AG04449 (cell line): ENCODE measurements at regions not wholly inside any gene's neighbourhood (a gene's known extent, or its start where the extent isn't known, plus 50 kb on each side); places are given as distances from the start of the nearest gene placed in this dataset.

Source experiments
- CTCF ChIA-PET: fragments of 350-600 bp; formaldehyde crosslinking; extraction: SDS; loops from one replicate; lab custom pipeline; 2021; ENCODE audit warnings: antibody characterized with exemption; lab: Yijun Ruan, JAX
- POLR2A ChIA-PET: fragments of 400-600, 350-600 bp; formaldehyde crosslinking; extraction: SDS; loops from one replicate; lab custom pipeline; 2020; ENCODE audit warnings: antibody characterized with exemption, inconsistent platforms; lab: Yijun Ruan, JAX
- DNase-seq: peaks from one replicate; pipeline ENCODE4 v3.0.0-alpha.2; 2010; ENCODE audit warnings: low read depth, low spot score
- H3K4me3 ChIP-seq: 2 replicates; pipeline ENCODE4 v1.5.1; 2011; ENCODE audit warnings: low read depth, mild to moderate bottlenecking, control low read depth, low read length
- TF ChIP-seq, protein P1 (sequence below): IDR thresholded peaks from one replicate; pipeline ENCODE4 v1.5.1; 2011; ENCODE audit warnings: mild to moderate bottlenecking, moderate library complexity, low read length, control low read depth, inconsistent platforms; ENCODE audit not compliant: insufficient read depth; ENCODE audit errors: missing control alignments

DNA sequence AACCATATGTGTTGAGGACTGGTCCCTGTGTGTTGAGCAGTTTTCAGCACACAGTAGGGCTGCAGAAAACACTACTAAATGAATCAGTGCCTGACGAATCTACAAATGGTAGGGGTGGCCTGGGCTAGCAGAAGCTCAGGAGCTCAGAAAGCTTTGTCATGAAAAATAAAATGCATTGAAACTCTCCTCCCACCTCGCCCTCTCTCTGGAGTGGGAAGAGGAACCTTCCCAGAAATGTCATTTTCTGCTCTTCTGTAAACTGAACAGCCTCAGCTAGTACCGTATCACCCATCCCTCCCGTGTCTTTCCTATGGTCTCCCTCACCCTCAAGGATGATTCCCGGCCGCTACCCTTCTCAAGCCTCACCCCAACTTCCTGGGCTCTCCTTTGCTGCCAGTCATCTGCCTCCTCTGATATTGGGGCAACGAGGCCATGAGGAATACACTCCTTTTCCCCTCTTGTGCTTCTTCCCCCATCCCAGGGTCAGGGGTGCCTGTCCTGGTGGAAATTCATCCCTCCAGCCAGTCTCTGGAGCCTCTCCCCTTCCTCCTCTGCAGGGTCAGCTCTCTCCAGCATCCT lies 734.5 kb downstream of the PTPRU start:
- no peak for DNase-seq
- TF ChIP-seq, protein P1, sequence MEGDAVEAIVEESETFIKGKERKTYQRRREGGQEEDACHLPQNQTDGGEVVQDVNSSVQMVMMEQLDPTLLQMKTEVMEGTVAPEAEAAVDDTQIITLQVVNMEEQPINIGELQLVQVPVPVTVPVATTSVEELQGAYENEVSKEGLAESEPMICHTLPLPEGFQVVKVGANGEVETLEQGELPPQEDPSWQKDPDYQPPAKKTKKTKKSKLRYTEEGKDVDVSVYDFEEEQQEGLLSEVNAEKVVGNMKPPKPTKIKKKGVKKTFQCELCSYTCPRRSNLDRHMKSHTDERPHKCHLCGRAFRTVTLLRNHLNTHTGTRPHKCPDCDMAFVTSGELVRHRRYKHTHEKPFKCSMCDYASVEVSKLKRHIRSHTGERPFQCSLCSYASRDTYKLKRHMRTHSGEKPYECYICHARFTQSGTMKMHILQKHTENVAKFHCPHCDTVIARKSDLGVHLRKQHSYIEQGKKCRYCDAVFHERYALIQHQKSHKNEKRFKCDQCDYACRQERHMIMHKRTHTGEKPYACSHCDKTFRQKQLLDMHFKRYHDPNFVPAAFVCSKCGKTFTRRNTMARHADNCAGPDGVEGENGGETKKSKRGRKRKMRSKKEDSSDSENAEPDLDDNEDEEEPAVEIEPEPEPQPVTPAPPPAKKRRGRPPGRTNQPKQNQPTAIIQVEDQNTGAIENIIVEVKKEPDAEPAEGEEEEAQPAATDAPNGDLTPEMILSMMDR = no peak
- CTCF ChIA-PET = no interaction called here
- POLR2A ChIA-PET = no interaction called here
- no peak overlapping the region for H3K4me3 ChIP-seq

DNA sequence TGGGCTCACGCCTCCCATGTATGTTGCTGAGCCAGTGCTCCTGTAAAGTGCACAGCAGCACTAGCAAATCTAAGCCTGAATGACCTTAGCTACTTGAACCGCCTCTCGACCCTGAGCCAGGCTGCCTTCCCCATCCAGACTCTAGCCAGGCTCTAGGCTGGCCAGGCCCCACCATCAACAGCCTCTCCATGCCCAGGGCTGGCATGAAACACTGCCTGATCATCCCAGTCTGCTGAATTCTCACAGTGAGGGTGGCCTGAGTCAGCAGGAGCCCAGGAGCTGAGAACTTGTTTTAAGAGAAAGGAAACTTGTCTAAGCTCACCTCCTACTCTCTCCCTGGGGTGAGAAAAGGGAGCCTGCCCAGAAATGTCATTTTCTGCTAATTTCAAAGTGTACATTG lies 733.3 kb downstream of the PTPRU start:
- TF ChIP-seq, protein P1 = no peak
- H3K4me3 ChIP-seq = no peak overlapping the region
- no peak for DNase-seq
- ChIA-PET POLR2A (no interaction called here), CTCF (no interaction called here)

DNA sequence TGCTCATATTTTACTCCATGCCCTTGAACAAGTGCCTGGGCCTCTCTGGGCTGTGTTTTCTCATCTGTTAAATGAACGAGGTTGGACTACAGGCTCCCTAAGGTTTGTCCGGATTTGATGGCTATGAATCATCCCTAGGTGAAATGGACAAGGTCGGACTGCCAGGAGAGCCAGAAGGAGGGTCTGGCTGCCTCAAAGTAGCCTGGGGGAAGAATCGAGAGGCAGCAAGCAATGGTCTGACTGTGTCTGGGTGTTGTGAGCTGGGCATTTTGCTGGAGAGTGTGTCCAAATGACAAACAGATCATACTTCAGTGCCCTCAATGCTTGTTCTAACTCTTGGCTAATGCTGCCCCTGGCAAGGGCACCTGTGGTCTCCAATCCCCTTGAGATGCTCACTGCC lies 730.9 kb downstream of the PTPRU start:
- no peak overlapping the region for H3K4me3 ChIP-seq
- TF ChIP-seq, protein P1 = no peak
- no peak for DNase-seq
- CTCF ChIA-PET = no interaction called here
- POLR2A ChIA-PET = no interaction called here

DNA sequence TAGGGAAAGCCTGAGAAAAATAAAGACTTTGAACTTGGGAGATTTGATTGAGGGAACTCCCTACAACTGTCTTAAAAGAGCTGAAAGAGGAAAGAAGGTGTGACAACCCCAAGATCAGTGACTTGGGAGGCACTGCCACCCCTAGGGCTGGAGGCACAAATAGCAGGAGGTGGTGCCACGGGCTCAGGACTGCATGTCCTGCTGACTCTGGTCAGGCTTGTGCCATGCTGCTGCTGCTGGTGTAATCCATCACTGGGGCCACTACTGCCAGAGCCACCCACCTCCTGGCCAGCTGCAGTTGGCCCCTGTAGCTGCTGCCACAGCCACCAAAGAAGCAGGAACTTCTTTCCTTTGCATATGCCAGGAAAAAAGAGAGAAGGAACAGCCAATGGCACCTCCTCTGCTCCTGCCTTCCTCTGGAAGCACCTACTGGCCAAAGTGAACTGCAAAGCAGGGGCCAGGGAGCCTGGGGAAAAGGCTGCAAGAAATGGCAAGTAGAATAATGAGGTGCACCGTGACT lies 730.3 kb downstream of the PTPRU start:
- CTCF ChIA-PET = no interaction called here
- TF ChIP-seq, protein P1 = no peak
- no peak for DNase-seq
- no peak overlapping the region for H3K4me3 ChIP-seq
- POLR2A ChIA-PET = no interaction called here

DNA sequence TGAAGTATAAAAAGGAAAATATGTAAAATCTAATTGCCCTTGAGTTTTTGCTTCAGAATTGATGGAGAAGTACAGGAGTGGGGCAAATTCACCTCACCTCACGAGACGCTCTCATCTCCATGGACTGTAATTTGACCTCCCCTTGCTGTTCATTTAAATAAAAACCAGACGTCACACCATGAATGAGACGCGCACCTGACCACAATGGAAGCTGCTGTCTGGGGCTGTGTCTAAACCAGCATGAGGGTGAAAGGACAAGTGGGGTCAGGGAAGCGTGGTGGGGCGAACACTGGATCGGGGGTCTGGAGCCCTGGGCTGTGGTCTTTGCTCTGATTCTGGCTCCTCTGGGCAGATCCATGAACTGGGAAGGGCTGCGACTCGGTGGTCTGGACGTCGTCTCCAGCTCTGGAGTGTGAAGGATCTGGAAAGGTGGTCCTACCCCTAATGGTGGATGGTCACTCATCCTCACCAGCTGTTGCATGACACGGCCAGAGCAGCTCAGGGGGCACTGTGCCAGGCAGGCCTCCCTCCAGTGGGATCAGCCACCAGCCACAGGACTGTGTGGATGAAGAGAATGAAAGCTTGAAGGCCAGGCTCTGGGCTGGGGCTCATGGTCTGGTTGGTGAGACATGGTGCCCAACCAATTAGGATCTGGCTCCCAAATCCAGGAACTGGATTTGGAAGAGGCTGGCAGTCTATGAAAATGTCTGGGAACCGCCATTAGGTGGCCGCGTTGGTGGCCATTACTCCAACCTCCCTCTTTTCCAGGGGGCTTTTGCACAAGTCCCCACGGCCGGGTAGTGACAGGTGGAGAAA lies 728.6 kb downstream of the PTPRU start:
- TF ChIP-seq, protein P1 = no peak
- ChIA-PET CTCF (no interaction called here), POLR2A (no interaction called here)
- DNase-seq = no peak
- H3K4me3 ChIP-seq = no peak overlapping the region

DNA sequence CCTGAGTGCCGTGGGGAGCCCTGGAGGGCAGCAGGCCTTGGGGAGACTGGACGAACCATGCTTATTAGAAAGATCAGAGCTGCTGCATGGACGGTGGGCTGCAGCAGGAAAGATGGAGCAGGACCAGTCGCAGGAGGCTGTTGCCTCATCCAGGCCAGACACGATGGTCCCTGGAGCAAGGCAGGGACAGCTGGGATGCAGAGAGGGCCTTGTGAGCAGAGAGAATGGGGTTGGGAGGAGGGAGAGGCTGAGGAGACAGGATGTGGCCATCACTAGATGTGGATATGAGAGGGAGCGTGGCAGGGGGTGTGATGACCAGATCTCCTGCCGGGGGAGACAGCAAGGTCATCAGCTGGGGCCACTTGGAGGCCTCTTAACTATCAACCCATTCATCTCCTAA lies 727.6 kb downstream of the PTPRU start:
- no peak overlapping the region for H3K4me3 ChIP-seq
- ChIA-PET CTCF (no interaction called here), POLR2A (no interaction called here)
- TF ChIP-seq, protein P1 = no peak
- DNase-seq = no peak
